SH-SY5Y (cell line): ENCODE measurements at regions not wholly inside any gene's neighbourhood (a gene's known extent, or its start where the extent isn't known, plus 50 kb on each side); places are given as distances from the start of the nearest gene placed in this dataset.

ENCODE experiments used
- GATA2 ChIP-seq: IDR thresholded peaks from 2 replicates; pipeline ENCODE4 v1.6.1; 2011; ENCODE audit warnings: mild to moderate bottlenecking, low read depth, low read length
- GATA3 ChIP-seq: IDR thresholded peaks from 2 replicates; pipeline ENCODE4 v1.6.1; 2011; ENCODE audit warnings: low read depth, mild to moderate bottlenecking, low read length, moderate library complexity

DNA sequence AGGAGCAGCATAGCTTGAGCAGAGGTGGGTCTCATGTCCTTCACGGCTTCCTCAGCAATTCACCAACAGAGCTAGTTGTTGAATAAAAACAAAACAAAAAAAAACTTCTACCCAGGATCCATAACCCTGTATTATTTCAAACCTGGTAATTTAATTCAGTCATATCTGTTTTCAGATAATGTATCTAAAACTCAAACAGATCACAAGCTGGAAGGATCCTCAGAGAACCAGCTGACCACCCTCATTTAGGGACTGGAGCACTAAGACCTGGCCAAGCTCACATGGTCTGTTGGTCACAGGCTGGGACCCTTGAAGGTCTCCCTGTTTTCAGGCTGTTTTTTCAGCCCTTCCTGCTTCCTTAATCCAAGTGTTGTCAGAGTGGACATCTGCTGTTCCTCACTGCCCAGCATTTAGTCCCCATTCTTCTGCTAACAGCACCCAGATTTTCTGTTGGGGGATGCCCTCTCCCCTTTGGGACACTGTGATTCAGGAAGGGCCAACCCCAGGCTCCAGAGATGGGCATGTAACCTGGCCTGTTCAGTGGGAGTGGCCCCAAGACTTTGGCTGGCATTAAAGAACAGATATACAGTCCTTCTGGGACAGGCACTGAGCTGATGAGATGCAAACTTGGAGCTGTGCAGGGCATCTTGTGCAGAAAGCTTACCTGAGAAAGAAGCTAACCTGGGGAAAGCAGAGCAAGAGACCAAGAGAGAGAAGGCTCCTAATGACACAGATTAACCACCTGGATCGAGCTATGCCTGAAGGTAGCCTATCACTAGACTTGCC is 78.8 kb upstream of the SPATA12 start:
- TF ChIP-seq GATA3 (no peak), GATA2 (0 out of 2 replicates have a peak, but pooled peaks have one; percentile 16)
